ENCODE measurements at regions not wholly inside any gene's neighbourhood (a gene's known extent, or its start where the extent isn't known, plus 50 kb on each side); places are given as distances from the start of the nearest gene placed in this dataset.

GRCh38 chr1:220348211-220348610 is 76.0 kb upstream of the RAB3GAP2 start:
- H3K36me3 ChIP-seq (ENCODE audit: control insufficient read depth in 2 of 3, insufficient read depth in 3 of 3, low read length in 3 of 3), result no peaks in the 10 kb centered on the region
- ChIA-PET CTCF (no interaction called here), POLR2A (no interaction called here)
- intact Hi-C loops (cut with micrococcal nuclease), result no loop called here
- ATAC-seq (no peak), DNase-seq (no peak)
- Mint-ChIP-seq H3K36me3 (no peaks in the 10 kb centered on the region), H3K27ac (no peak overlapping the region), H3K4me3 (no peak overlapping the region), H3K4me1 (no peaks in the 10 kb centered on the region), H3K27me3 (peaks cover 6 to 17% (median 10%) of the 10 kb centered on the region in 5 donors), H3K9me3 (peaks cover 0 to 2% (median 0%) of the 10 kb centered on the region in 11 donors)
- no peak overlapping the region for H3K4me3 ChIP-seq (ENCODE audit: low read length)
- no peaks in the 10 kb centered on the region for H3K9me3 ChIP-seq (ENCODE audit: control insufficient read depth in 2 of 3, low read length in 3 of 3)
- H3K27ac ChIP-seq (ENCODE audit: low read depth, low read length), result no peak overlapping the region
- H3K4me1 ChIP-seq (ENCODE audit: control insufficient read depth in 2 of 2, insufficient read depth in 2 of 2, low read length in 2 of 2), result no peaks in the 10 kb centered on the region
- H3K27me3 ChIP-seq (ENCODE audit: control insufficient read depth in 2 of 2, insufficient read depth in 2 of 2, low read length in 2 of 2), result no peaks in the 10 kb centered on the region

DNA sequence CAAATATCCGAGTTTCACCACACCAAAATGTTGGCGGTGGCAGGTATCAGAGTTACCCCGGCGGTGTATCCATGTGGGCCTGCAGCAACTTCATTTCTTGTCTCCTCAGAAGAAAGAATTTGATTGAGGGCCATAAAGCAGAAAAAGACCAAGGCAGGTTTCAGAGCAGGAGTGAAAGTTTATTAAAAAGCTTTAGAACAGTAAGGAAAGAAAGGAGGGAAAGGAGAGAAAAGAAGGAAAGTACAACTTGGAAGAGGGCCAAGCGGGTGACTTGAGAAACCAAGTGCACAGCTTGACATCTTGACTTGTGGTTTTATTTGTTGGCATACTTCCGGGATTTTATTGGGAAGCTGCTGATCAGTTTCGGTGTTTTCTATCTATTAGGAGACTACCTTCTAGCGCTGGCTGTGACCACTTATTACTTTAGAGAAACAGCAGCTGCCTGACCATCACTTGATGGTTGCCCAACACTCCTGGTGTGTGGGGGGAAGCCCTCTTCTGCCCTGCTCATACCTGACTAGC is 75.5 kb upstream of the RAB3GAP2 start:
- DNase-seq, result no peak
- Histone ChIP-seq H3K27ac (ENCODE audit: low read depth, low read length) (no peak overlapping the region), H3K4me3 (ENCODE audit: low read length) (no peak overlapping the region), H3K4me1 (ENCODE audit: control insufficient read depth in 2 of 2, insufficient read depth in 2 of 2, low read length in 2 of 2) (no peaks in the 10 kb centered on the region), H3K36me3 (ENCODE audit: control insufficient read depth in 2 of 3, insufficient read depth in 3 of 3, low read length in 3 of 3) (no peaks in the 10 kb centered on the region), H3K9me3 (ENCODE audit: control insufficient read depth in 2 of 3, low read length in 3 of 3) (no peaks in the 10 kb centered on the region), H3K27me3 (ENCODE audit: control insufficient read depth in 2 of 2, insufficient read depth in 2 of 2, low read length in 2 of 2) (no peaks in the 10 kb centered on the region)
- H3K27ac Mint-ChIP-seq, result no peak overlapping the region
- peaks cover 6 to 17% (median 10%) of the 10 kb centered on the region in 5 donors for H3K27me3 Mint-ChIP-seq
- H3K4me3 Mint-ChIP-seq, result no peak overlapping the region
- no peaks in the 10 kb centered on the region for H3K4me1 Mint-ChIP-seq
- intact Hi-C loops (cut with micrococcal nuclease), result no loop called here
- peaks cover 0 to 2% (median 0%) of the 10 kb centered on the region in 11 donors for H3K9me3 Mint-ChIP-seq
- H3K36me3 Mint-ChIP-seq, result no peaks in the 10 kb centered on the region
- POLR2A ChIA-PET, result no interaction called here
- CTCF ChIA-PET, result no interaction called here
- ATAC-seq, result no peak

DNA sequence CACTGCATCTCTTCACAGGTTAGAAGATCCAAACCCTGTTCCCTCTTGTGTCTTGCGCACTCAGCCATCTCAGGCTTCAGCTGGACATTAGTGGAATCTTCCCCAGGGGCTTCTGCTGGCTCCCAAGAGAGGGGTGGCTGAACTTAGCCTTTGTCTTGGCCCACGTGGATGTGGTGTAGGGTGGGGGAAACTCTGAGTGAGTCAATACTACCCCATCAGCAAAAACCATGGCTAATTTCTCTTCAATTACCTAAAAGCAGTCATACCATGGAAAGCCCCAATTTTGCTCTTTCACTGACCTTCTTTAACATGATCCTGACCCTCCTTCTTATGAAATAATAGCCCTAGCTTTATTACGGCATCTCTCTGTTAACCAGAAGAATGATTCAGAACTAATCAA is 72.5 kb upstream of the RAB3GAP2 start:
- intact Hi-C loops (cut with micrococcal nuclease), result no loop called here
- CTCF ChIA-PET, result no interaction called here
- H3K27me3 ChIP-seq (ENCODE audit: control insufficient read depth in 2 of 2, insufficient read depth in 2 of 2, low read length in 2 of 2), result no peaks in the 10 kb centered on the region
- no peak overlapping the region for H3K4me3 ChIP-seq (ENCODE audit: low read length)
- Mint-ChIP-seq H3K4me3 (no peak overlapping the region), H3K27ac (no peak overlapping the region), H3K4me1 (no peaks in the 10 kb centered on the region), H3K36me3 (no peaks in the 10 kb centered on the region), H3K27me3 (peaks cover 0 to 12% (median 8%) of the 10 kb centered on the region in 5 donors), H3K9me3 (peaks cover 0 to 2% (median 0%) of the 10 kb centered on the region in 11 donors)
- POLR2A ChIA-PET, result interaction anchor here (0.6 kb wide), 1 partner anchor 46 kb away, joined by 4 read pairs; no protein-coding TSS in a partner anchor
- DNase-seq (no peak), ATAC-seq (no peak)
- H3K4me1 ChIP-seq (ENCODE audit: control insufficient read depth in 2 of 2, insufficient read depth in 2 of 2, low read length in 2 of 2), result no peaks in the 10 kb centered on the region
- no peaks in the 10 kb centered on the region for H3K9me3 ChIP-seq (ENCODE audit: control insufficient read depth in 2 of 3, low read length in 3 of 3)
- no peaks in the 10 kb centered on the region for H3K36me3 ChIP-seq (ENCODE audit: control insufficient read depth in 2 of 3, insufficient read depth in 3 of 3, low read length in 3 of 3)
- H3K27ac ChIP-seq (ENCODE audit: low read depth, low read length), result no peak overlapping the region

DNA sequence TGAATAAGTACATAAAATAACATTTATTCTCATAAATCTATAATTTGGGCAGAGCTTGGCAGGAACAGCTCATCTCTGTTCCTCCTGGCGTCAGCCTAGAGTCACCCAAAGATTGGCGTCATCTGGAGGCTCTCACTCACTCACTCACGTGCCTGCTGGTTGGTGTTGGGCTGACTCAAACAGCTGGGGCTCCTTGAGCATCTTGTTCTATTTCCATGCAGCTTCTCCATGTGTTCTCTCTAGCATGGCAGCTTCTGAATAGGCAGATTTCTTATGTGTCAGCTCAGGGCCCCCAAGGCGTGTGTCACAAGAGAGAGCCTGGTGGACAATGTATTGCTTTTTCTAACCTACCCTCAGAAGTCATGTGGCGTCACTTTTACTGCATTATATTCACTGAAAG is 70.6 kb upstream of the RAB3GAP2 start:
- POLR2A ChIA-PET, result no interaction called here
- DNase-seq (no peak), ATAC-seq (no peak)
- peaks cover 0 to 12% (median 6%) of the 10 kb centered on the region in 5 donors for H3K27me3 Mint-ChIP-seq
- H3K36me3 Mint-ChIP-seq, result no peaks in the 10 kb centered on the region
- intact Hi-C loops (cut with micrococcal nuclease), result no loop called here
- H3K9me3 Mint-ChIP-seq, result peaks cover 0 to 2% (median 0%) of the 10 kb centered on the region in 11 donors
- H3K4me1 ChIP-seq (ENCODE audit: control insufficient read depth in 2 of 2, insufficient read depth in 2 of 2, low read length in 2 of 2), result no peaks in the 10 kb centered on the region
- no peak overlapping the region for H3K4me3 ChIP-seq (ENCODE audit: low read length)
- no peak overlapping the region for H3K4me3 Mint-ChIP-seq
- CTCF ChIA-PET, result no interaction called here
- H3K27ac ChIP-seq (ENCODE audit: low read depth, low read length), result no peak overlapping the region
- H3K27ac Mint-ChIP-seq, result no peak overlapping the region
- H3K9me3 ChIP-seq (ENCODE audit: control insufficient read depth in 2 of 3, low read length in 3 of 3), result no peaks in the 10 kb centered on the region
- H3K27me3 ChIP-seq (ENCODE audit: control insufficient read depth in 2 of 2, insufficient read depth in 2 of 2, low read length in 2 of 2), result no peaks in the 10 kb centered on the region
- no peaks in the 10 kb centered on the region for H3K4me1 Mint-ChIP-seq
- no peaks in the 10 kb centered on the region for H3K36me3 ChIP-seq (ENCODE audit: control insufficient read depth in 2 of 3, insufficient read depth in 3 of 3, low read length in 3 of 3)

DNA sequence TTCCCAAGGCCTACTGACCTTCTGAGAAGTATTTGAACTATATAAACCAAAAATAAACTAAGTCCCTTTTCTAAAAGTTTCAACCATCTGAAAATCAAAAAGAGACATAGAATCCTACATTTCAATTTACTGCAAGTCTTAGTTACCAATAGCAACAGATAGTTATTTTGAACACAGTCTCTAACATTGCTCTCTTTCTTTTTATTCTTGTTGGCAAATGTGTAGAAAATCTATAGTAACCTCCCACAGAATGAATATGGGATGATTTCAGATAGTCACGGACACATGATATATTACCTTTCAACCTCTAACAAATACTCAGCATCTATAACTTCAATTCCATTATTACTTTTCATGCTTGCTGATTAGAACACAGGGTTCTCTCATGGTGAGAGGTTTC is 68.9 kb upstream of the RAB3GAP2 start:
- Histone ChIP-seq H3K36me3 (ENCODE audit: control insufficient read depth in 2 of 3, insufficient read depth in 3 of 3, low read length in 3 of 3) (no peaks in the 10 kb centered on the region), H3K9me3 (ENCODE audit: control insufficient read depth in 2 of 3, low read length in 3 of 3) (no peaks in the 10 kb centered on the region), H3K27ac (ENCODE audit: low read depth, low read length) (no peak overlapping the region), H3K4me1 (ENCODE audit: control insufficient read depth in 2 of 2, insufficient read depth in 2 of 2, low read length in 2 of 2) (no peaks in the 10 kb centered on the region), H3K4me3 (ENCODE audit: low read length) (no peak overlapping the region), H3K27me3 (ENCODE audit: control insufficient read depth in 2 of 2, insufficient read depth in 2 of 2, low read length in 2 of 2) (no peaks in the 10 kb centered on the region)
- H3K4me1 Mint-ChIP-seq, result no peaks in the 10 kb centered on the region
- no peak overlapping the region for H3K4me3 Mint-ChIP-seq
- POLR2A ChIA-PET, result no interaction called here
- ATAC-seq (no peak), DNase-seq (no peak)
- H3K27me3 Mint-ChIP-seq, result peaks cover 0 to 10% (median 0%) of the 10 kb centered on the region in 5 donors
- no peak overlapping the region for H3K27ac Mint-ChIP-seq
- intact Hi-C loops (cut with micrococcal nuclease), result no loop called here
- CTCF ChIA-PET, result no interaction called here
- H3K36me3 Mint-ChIP-seq, result no peaks in the 10 kb centered on the region
- peaks cover 0 to 2% (median 0%) of the 10 kb centered on the region in 11 donors for H3K9me3 Mint-ChIP-seq

DNA sequence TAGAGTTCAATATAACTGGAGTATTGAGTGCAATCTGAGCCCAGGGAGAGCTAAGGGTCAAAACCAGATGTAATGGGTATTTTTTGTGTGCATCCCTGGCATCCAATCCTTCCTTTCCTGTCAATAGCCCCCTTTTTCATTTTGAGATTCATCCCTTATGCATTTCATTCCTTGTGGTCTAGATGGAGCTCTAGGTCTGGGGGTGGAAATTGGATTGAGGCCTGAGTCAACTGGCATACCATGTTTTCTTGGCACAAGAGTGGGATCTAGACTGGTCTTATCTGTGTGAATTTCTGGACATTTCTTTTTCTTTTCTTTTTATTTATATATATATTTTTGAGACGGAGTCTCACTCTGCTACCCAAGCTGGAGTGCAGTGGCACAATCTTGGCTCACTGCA is 67.3 kb upstream of the RAB3GAP2 start:
- Histone ChIP-seq H3K27me3 (ENCODE audit: control insufficient read depth in 2 of 2, insufficient read depth in 2 of 2, low read length in 2 of 2) (no peaks in the 10 kb centered on the region), H3K4me1 (ENCODE audit: control insufficient read depth in 2 of 2, insufficient read depth in 2 of 2, low read length in 2 of 2) (no peaks in the 10 kb centered on the region), H3K4me3 (ENCODE audit: low read length) (no peak overlapping the region), H3K36me3 (ENCODE audit: control insufficient read depth in 2 of 3, insufficient read depth in 3 of 3, low read length in 3 of 3) (no peaks in the 10 kb centered on the region), H3K9me3 (ENCODE audit: control insufficient read depth in 2 of 3, low read length in 3 of 3) (no peaks in the 10 kb centered on the region), H3K27ac (ENCODE audit: low read depth, low read length) (no peak overlapping the region)
- no peaks in the 10 kb centered on the region for H3K4me1 Mint-ChIP-seq
- intact Hi-C loops (cut with micrococcal nuclease), result no loop called here
- DNase-seq (no peak), ATAC-seq (no peak)
- peaks cover 0 to 10% (median 0%) of the 10 kb centered on the region in 5 donors for H3K27me3 Mint-ChIP-seq
- ChIA-PET POLR2A (no interaction called here), CTCF (interaction anchor here (0.6 kb wide), 1 partner anchor 23 kb away, joined by 4 read pairs; no protein-coding TSS in a partner anchor)
- H3K36me3 Mint-ChIP-seq, result no peaks in the 10 kb centered on the region
- H3K9me3 Mint-ChIP-seq, result peaks cover 0 to 2% (median 0%) of the 10 kb centered on the region in 11 donors
- no peak overlapping the region for H3K27ac Mint-ChIP-seq
- H3K4me3 Mint-ChIP-seq, result no peak overlapping the region

- Mint-ChIP-seq H3K27me3 (peaks cover 0 to 10% (median 0%) of the 10 kb centered on the region in 5 donors), H3K4me1 (no peaks in the 10 kb centered on the region), H3K36me3 (no peaks in the 10 kb centered on the region), H3K4me3 (no peak overlapping the region), H3K27ac (no peak overlapping the region), H3K9me3 (peaks cover 0 to 2% (median 0%) of the 10 kb centered on the region in 11 donors)
- DNase-seq, result no peak
- Histone ChIP-seq H3K9me3 (ENCODE audit: control insufficient read depth in 2 of 3, low read length in 3 of 3) (no peaks in the 10 kb centered on the region), H3K27ac (ENCODE audit: low read depth, low read length) (no peak overlapping the region), H3K27me3 (ENCODE audit: control insufficient read depth in 2 of 2, insufficient read depth in 2 of 2, low read length in 2 of 2) (no peaks in the 10 kb centered on the region), H3K4me1 (ENCODE audit: control insufficient read depth in 2 of 2, insufficient read depth in 2 of 2, low read length in 2 of 2) (no peaks in the 10 kb centered on the region), H3K36me3 (ENCODE audit: control insufficient read depth in 2 of 3, insufficient read depth in 3 of 3, low read length in 3 of 3) (no peaks in the 10 kb centered on the region), H3K4me3 (ENCODE audit: low read length) (no peak overlapping the region)
- POLR2A ChIA-PET, result interaction anchor here (0.6 kb wide), 1 partner anchor 48 kb away, joined by 6 read pairs; no protein-coding TSS in a partner anchor
- intact Hi-C loops (cut with micrococcal nuclease), result no loop called here
- CTCF ChIA-PET, result no interaction called here
- ATAC-seq, result no peak
These were observed 66.5 kb upstream of the RAB3GAP2 start for GRCh38 chr1:220338759-220339158.

Measured in naive thymus-derived CD4-positive, alpha-beta T cell (primary cell).